Neural cell (in vitro differentiated cells): ENCODE measurements at regions not wholly inside any gene's neighbourhood (a gene's known extent, or its start where the extent isn't known, plus 50 kb on each side); places are given as distances from the start of the nearest gene placed in this dataset.
"Not testable (repeated sequence)": the region's sequence is repeated elsewhere in the genome, so short reads cannot be mapped to it uniquely, and the experiment has no call there.

Experiments used
- CTCF ChIP-seq: fragments of 450-650 bp; IDR thresholded peaks from 2 replicates; pipeline ENCODE4 v1.5.1; 2014; ENCODE audit warnings: antibody characterized with exemption, mild to moderate bottlenecking, moderate library complexity; ENCODE audit not compliant: poor library complexity, severe bottlenecking
- EP300 ChIP-seq: fragments of 450-650 bp; conservative IDR thresholded peaks from 2 replicates; pipeline ENCODE4 v1.6.1; 2014; ENCODE audit warnings: antibody characterized with exemption, mild to moderate bottlenecking, moderate library complexity; ENCODE audit not compliant: poor library complexity, severe bottlenecking
- EZH2 ChIP-seq: fragments of 200-600, 300-800 bp; shearing (Covaris generic), sonication (generic); IDR thresholded peaks from 2 replicates; pipeline ENCODE4 v1.6.1; 2014; ENCODE audit warnings: antibody characterized with exemption, low read length, borderline replicate concordance, mild to moderate bottlenecking; ENCODE audit not compliant: insufficient read depth, poor library complexity, severe bottlenecking
- MXI1 ChIP-seq: fragments of 450-650 bp; conservative IDR thresholded peaks from 2 replicates; pipeline ENCODE4 v1.6.1; 2014; ENCODE audit warnings: antibody characterized with exemption, mild to moderate bottlenecking; ENCODE audit not compliant: poor library complexity, severe bottlenecking
- POLR2AphosphoS5 ChIP-seq: IDR thresholded peaks from 2 replicates; pipeline ENCODE4 v1.6.1; 2012
- RAD21 ChIP-seq: fragments of 450-650 bp; conservative IDR thresholded peaks from 2 replicates; pipeline ENCODE4 v1.6.1; 2014; ENCODE audit warnings: antibody characterized with exemption, mild to moderate bottlenecking, moderate library complexity
- REST ChIP-seq: IDR thresholded peaks from 2 replicates; pipeline ENCODE4 v1.6.1; 2012; ENCODE audit warnings: borderline replicate concordance
- SMC3 ChIP-seq: fragments of 450-650 bp; conservative IDR thresholded peaks from 2 replicates; pipeline ENCODE4 v1.6.1; 2014; ENCODE audit warnings: antibody characterized with exemption, mild to moderate bottlenecking, moderate library complexity; ENCODE audit not compliant: poor library complexity
- TAF1 ChIP-seq: IDR thresholded peaks from 2 replicates; pipeline ENCODE4 v1.6.1; 2012; ENCODE audit warnings: low read depth

- TF ChIP-seq EP300, EZH2, REST, CTCF, POLR2AphosphoS5, TAF1, RAD21, MXI1, SMC3: not testable (repeated sequence)
These were observed 90.2 kb downstream of the ASCL4 start for GRCh38 chr12:107864727-107865126.
